HepG2 (cell line): ENCODE measurements at regions not wholly inside any gene's neighbourhood (a gene's known extent, or its start where the extent isn't known, plus 50 kb on each side); places are given as distances from the start of the nearest gene placed in this dataset.
A peak's percentile ranks its signal among the peaks of the same experiment; 100 is the strongest.

Experiments
- CEBPB ChIP-seq: IDR thresholded peaks from 2 replicates; pipeline ENCODE4 v1.6.1; 2011; ENCODE audit warnings: low read depth, low read length, improper control_type of control experiment, borderline replicate concordance
- CHD4 ChIP-seq: fragments of 200-600 bp; sonication (generic); IDR thresholded peaks from 2 replicates; pipeline ENCODE4 v1.7.0; 2017; ENCODE audit warnings: mild to moderate bottlenecking, low read length, borderline replicate concordance
- FOXO1 ChIP-seq: sonication (generic); formaldehyde crosslinking; IDR thresholded peaks from 2 replicates; pipeline ENCODE4 v1.4.0; 2020; ENCODE audit warnings: missing genetic modification reagents
- HNF4A ChIP-seq: sonication (generic); formaldehyde crosslinking; IDR thresholded peaks from 2 replicates; pipeline ENCODE4 v1.4.0; 2020; ENCODE audit warnings: missing genetic modification reagents
- NCOA2 ChIP-seq: sonication (generic); formaldehyde crosslinking; IDR thresholded peaks from 2 replicates; pipeline ENCODE4 v1.8.0; 2022; ENCODE audit warnings: inconsistent platforms
- NFIC ChIP-seq: IDR thresholded peaks from 2 replicates; pipeline ENCODE4 v1.6.1; 2012; ENCODE audit warnings: mild to moderate bottlenecking, low read length, inconsistent platforms
- NFKBIZ ChIP-seq: IDR thresholded peaks from 2 replicates; pipeline ENCODE4 v1.6.1; 2018; ENCODE audit warnings: missing genetic modification reagents, missing compliant biosample characterization
- ONECUT2 ChIP-seq: sonication (generic); formaldehyde crosslinking; IDR thresholded peaks from 2 replicates; pipeline ENCODE4 v1.4.0; 2020; ENCODE audit warnings: missing genetic modification reagents
- POLR2A ChIP-seq, 2 experiments: IDR thresholded peaks; 2 replicates each; pipeline ENCODE4 v1.6.1; 2011; ENCODE audit warnings: low read depth in 2 of 2, low read length in 2 of 2, mild to moderate bottlenecking in 1 of 2, moderate library complexity in 1 of 2; ENCODE audit not compliant: insufficient read depth in 1 of 2
- RAD51 ChIP-seq: fragments of 450-650 bp; IDR thresholded peaks from 2 replicates; pipeline ENCODE4 v1.6.1; 2016; ENCODE audit warnings: borderline replicate concordance
- TCF7L2 ChIP-seq: IDR thresholded peaks from 2 replicates; pipeline ENCODE4 v1.6.1; 2011; ENCODE audit warnings: mild to moderate bottlenecking, low read depth, low read length, moderate library complexity
- ZKSCAN8 ChIP-seq: IDR thresholded peaks from 2 replicates; pipeline ENCODE4 v1.6.1; 2016; ENCODE audit warnings: borderline replicate concordance, missing genetic modification reagents, missing compliant biosample characterization
- ZMAT3 ChIP-seq: sonication (generic); formaldehyde crosslinking; conservative IDR thresholded peaks from 2 replicates; pipeline ENCODE4 v1.7.0; 2021; ENCODE audit warnings: missing genetic modification reagents
- ZNF644 ChIP-seq: IDR thresholded peaks from 2 replicates; pipeline ENCODE4 v1.6.1; 2016; ENCODE audit warnings: low read depth
- TF ChIP-seq, protein P1 (sequence below): sonication (generic); formaldehyde crosslinking; IDR thresholded peaks from 2 replicates; pipeline ENCODE4 v1.4.0; 2020; ENCODE audit warnings: missing genetic modification reagents, borderline replicate concordance
- TF ChIP-seq, protein P2 (sequence below): sonication (generic); formaldehyde crosslinking; IDR thresholded peaks from 2 replicates; pipeline ENCODE4 v1.4.0; 2020; ENCODE audit warnings: missing genetic modification reagents, borderline replicate concordance
- TF ChIP-seq, protein P3 (sequence below): sonication (generic); formaldehyde crosslinking; IDR thresholded peaks from 2 replicates; pipeline ENCODE4 v1.8.1; 2023; ENCODE audit warnings: missing genetic modification reagents, inconsistent platforms, borderline replicate concordance
- TF ChIP-seq, protein P4 (sequence below): sonication (generic); formaldehyde crosslinking; IDR thresholded peaks from 2 replicates; pipeline ENCODE4 v1.5.0; 2020; ENCODE audit warnings: missing genetic modification reagents
- TF ChIP-seq, protein P5 (sequence below): sonication (generic); formaldehyde crosslinking; IDR thresholded peaks from 2 replicates; pipeline ENCODE4 v1.4.0; 2020; ENCODE audit warnings: missing genetic modification reagents, borderline replicate concordance

DNA sequence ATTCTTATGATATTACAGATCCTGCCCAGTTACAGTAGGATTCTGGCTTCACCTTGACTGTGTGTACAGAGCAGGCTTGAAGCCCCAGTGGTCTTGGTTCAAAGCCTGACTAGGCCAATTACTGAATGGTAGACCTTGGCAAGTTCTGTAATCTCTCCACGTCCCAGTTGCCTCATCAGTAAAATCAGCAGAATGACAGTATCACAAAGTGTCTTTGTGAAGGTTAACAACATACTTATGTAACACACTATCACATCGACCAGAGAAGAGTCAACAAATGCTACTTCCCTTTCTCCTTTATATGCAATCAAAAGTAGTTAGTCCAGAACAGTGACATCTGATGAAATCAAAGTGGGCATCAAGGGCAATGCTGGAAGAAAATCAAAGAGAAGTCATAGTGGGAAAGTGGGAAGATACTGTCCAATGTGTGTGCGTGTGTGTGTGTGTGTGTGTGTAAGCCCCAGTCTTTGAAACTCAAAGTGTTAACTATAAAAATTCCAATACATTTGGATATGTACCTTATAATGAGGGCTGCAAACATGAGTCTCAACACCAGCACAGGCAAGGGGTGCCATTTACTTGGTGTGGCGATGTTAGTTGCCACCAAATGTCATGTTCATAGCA lies 93.5 kb upstream of the EGFLAM start (continued):
- TF ChIP-seq NFIC, result peak; percentile 68; the same call in 1 of the 2 replicates
- peak; percentile 81 for TF ChIP-seq ONECUT2
- TF ChIP-seq HNF4A (CRISPR knock-in tag), result peak; percentile 79
- TF ChIP-seq NCOA2, result peak; percentile 96
- TF ChIP-seq ZNF644 (CRISPR knock-in tag), result peak; percentile 97
- TF ChIP-seq, protein P1, sequence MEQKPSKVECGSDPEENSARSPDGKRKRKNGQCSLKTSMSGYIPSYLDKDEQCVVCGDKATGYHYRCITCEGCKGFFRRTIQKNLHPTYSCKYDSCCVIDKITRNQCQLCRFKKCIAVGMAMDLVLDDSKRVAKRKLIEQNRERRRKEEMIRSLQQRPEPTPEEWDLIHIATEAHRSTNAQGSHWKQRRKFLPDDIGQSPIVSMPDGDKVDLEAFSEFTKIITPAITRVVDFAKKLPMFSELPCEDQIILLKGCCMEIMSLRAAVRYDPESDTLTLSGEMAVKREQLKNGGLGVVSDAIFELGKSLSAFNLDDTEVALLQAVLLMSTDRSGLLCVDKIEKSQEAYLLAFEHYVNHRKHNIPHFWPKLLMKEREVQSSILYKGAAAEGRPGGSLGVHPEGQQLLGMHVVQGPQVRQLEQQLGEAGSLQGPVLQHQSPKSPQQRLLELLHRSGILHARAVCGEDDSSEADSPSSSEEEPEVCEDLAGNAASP, result peak; percentile 40; the same call in 1 of the 2 replicates
- peak; percentile 63; the same call in 1 of the 2 replicates for TF ChIP-seq NFKBIZ (CRISPR knock-in tag)
- TF ChIP-seq, protein P2, sequence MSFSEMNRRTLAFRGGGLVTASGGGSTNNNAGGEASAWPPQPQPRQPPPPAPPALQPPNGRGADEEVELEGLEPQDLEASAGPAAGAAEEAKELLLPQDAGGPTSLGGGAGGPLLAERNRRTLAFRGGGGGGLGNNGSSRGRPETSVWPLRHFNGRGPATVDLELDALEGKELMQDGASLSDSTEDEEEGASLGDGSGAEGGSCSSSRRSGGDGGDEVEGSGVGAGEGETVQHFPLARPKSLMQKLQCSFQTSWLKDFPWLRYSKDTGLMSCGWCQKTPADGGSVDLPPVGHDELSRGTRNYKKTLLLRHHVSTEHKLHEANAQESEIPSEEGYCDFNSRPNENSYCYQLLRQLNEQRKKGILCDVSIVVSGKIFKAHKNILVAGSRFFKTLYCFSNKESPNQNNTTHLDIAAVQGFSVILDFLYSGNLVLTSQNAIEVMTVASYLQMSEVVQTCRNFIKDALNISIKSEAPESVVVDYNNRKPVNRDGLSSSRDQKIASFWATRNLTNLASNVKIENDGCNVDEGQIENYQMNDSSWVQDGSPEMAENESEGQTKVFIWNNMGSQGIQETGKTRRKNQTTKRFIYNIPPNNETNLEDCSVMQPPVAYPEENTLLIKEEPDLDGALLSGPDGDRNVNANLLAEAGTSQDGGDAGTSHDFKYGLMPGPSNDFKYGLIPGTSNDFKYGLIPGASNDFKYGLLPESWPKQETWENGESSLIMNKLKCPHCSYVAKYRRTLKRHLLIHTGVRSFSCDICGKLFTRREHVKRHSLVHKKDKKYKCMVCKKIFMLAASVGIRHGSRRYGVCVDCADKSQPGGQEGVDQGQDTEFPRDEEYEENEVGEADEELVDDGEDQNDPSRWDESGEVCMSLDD (CRISPR knock-in tag), result no peak
- 0 out of 4 replicates have a peak, but pooled peaks of 1 of the 2 experiments have one; percentile 28 for TF ChIP-seq POLR2A (IDR thresholded peaks at IDR 0.05; ENCODE audit: insufficient read depth in 1 of 2, low read depth in 2 of 2, low read length in 2 of 2)
- 0 out of 2 replicates have a peak, but pooled peaks have one; percentile 15 for TF ChIP-seq CHD4
- no peak for TF ChIP-seq ZMAT3 (CRISPR knock-in tag)
- TF ChIP-seq, protein P3, sequence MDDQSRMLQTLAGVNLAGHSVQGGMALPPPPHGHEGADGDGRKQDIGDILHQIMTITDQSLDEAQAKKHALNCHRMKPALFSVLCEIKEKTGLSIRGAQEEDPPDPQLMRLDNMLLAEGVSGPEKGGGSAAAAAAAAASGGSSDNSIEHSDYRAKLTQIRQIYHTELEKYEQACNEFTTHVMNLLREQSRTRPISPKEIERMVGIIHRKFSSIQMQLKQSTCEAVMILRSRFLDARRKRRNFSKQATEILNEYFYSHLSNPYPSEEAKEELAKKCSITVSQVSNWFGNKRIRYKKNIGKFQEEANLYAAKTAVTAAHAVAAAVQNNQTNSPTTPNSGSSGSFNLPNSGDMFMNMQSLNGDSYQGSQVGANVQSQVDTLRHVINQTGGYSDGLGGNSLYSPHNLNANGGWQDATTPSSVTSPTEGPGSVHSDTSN (CRISPR knock-in tag), result no peak
- TF ChIP-seq ZKSCAN8, result peak; percentile 84; the same call in 1 of the 2 replicates
- TF ChIP-seq FOXO1 (CRISPR knock-in tag), result peak; percentile 90
- TF ChIP-seq TCF7L2, result peak; percentile 60; the same call in 1 of the 2 replicates
- TF ChIP-seq RAD51, result no peak
- TF ChIP-seq, protein P4, sequence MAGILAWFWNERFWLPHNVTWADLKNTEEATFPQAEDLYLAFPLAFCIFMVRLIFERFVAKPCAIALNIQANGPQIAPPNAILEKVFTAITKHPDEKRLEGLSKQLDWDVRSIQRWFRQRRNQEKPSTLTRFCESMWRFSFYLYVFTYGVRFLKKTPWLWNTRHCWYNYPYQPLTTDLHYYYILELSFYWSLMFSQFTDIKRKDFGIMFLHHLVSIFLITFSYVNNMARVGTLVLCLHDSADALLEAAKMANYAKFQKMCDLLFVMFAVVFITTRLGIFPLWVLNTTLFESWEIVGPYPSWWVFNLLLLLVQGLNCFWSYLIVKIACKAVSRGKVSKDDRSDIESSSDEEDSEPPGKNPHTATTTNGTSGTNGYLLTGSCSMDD (CRISPR knock-in tag), result no peak
- TF ChIP-seq, protein P5, sequence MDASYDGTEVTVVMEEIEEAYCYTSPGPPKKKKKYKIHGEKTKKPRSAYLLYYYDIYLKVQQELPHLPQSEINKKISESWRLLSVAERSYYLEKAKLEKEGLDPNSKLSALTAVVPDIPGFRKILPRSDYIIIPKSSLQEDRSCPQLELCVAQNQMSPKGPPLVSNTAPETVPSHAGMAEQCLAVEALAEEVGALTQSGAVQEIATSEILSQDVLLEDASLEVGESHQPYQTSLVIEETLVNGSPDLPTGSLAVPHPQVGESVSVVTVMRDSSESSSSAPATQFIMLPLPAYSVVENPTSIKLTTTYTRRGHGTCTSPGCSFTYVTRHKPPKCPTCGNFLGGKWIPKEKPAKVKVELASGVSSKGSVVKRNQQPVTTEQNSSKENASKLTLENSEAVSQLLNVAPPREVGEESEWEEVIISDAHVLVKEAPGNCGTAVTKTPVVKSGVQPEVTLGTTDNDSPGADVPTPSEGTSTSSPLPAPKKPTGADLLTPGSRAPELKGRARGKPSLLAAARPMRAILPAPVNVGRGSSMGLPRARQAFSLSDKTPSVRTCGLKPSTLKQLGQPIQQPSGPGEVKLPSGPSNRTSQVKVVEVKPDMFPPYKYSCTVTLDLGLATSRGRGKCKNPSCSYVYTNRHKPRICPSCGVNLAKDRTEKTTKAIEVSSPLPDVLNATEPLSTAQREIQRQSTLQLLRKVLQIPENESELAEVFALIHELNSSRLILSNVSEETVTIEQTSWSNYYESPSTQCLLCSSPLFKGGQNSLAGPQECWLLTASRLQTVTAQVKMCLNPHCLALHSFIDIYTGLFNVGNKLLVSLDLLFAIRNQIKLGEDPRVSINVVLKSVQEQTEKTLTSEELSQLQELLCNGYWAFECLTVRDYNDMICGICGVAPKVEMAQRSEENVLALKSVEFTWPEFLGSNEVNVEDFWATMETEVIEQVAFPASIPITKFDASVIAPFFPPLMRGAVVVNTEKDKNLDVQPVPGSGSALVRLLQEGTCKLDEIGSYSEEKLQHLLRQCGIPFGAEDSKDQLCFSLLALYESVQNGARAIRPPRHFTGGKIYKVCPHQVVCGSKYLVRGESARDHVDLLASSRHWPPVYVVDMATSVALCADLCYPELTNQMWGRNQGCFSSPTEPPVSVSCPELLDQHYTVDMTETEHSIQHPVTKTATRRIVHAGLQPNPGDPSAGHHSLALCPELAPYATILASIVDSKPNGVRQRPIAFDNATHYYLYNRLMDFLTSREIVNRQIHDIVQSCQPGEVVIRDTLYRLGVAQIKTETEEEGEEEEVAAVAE (CRISPR knock-in tag), result peak; percentile 30; the same call in 1 of the 2 replicates
- TF ChIP-seq CEBPB, result peak; percentile 75; the same call in 1 of the 2 replicates
